ENCODE measurements at regions not wholly inside any gene's neighbourhood (a gene's known extent, or its start where the extent isn't known, plus 50 kb on each side); places are given as distances from the start of the nearest gene placed in this dataset.

GRCh38 chr5:88119535-88120125 is 149.0 kb downstream of the TMEM161B start:
- no peak for ATAC-seq (ENCODE audit: low read depth)
- Histone ChIP-seq H3K27ac (ENCODE audit: low read length in 2 of 2) (no peak overlapping the region), H3K4me1 (ENCODE audit: control insufficient read depth in 2 of 2, insufficient read depth in 2 of 2, low read length in 2 of 2) (no peaks in the 10 kb centered on the region)

GRCh38 chr5:88118179-88118578 is 150.5 kb downstream of the TMEM161B start:
- Histone ChIP-seq H3K36me3 (replicated peaks in 1 of 2; ENCODE audit: control extremely low read depth in 1 of 2, control insufficient read depth in 1 of 2, extremely low read depth in 1 of 2, insufficient read depth in 2 of 2, low read length in 1 of 2) (no peaks in the 10 kb centered on the region), H2AFZ (ENCODE audit: insufficient read depth, low read depth, low read length, poor library complexity, severe bottlenecking) (no peak overlapping the region), H3K4me2 (replicated peaks; ENCODE audit: low read depth, low read length, poor library complexity, severe bottlenecking) (no peak overlapping the region), H3K9ac (ENCODE audit: low read length) (no peak overlapping the region), H3K79me2 (ENCODE audit: control insufficient read depth, insufficient read depth, low read length) (no peaks in the 10 kb centered on the region), H3K9me3 (ENCODE audit: control extremely low read depth in 1 of 3, control insufficient read depth in 2 of 3, insufficient read depth in 1 of 3, low read length in 2 of 3) (no peaks in the 10 kb centered on the region), H3K27me3 (replicated peaks in 1 of 4; ENCODE audit: control extremely low read depth in 1 of 4, control insufficient read depth in 3 of 4, insufficient read depth in 4 of 4, low read length in 3 of 4) (no peaks in the 10 kb centered on the region), H3K27ac (ENCODE audit: low read length in 2 of 2) (no peak overlapping the region), H3K4me3 (ENCODE audit: control extremely low read depth in 1 of 5, extremely low read depth in 1 of 5, insufficient read depth in 1 of 5, low read depth in 2 of 5, low read length in 4 of 5) (no peak overlapping the region), H4K20me1 (ENCODE audit: control insufficient read depth, insufficient read depth, low read length, poor library complexity, severe bottlenecking) (no peaks in the 10 kb centered on the region), H3K4me1 (ENCODE audit: control insufficient read depth in 2 of 2, insufficient read depth in 2 of 2, low read length in 2 of 2) (no peaks in the 10 kb centered on the region)
- Mint-ChIP-seq H3K9me3 (ENCODE audit: insufficient read depth) (no peaks in the 10 kb centered on the region), H3K27ac (no peak overlapping the region), H3K27me3 (peaks cover 18% of the 10 kb centered on the region), H3K4me1 (no peaks in the 10 kb centered on the region), H3K4me3 (no peak overlapping the region)
- DNase-seq (no peak), ATAC-seq (ENCODE audit: low read depth) (no peak)
- 50% methylated on average over 1 of the region's 2 CpGs for WGBS (ENCODE audit: insufficient coverage)
- TF ChIP-seq CTCF (IDR thresholded peaks at IDR 0.05) (no peak), EZH2 (IDR thresholded peaks at IDR 0.05; ENCODE audit: borderline replicate concordance, insufficient read depth, low read depth, low read length, poor library complexity, severe bottlenecking) (no peak)
- intact Hi-C loops (cut with micrococcal nuclease): no loop called here
- ChIA-PET POLR2A (no interaction called here), CTCF (no interaction called here)

More at GRCh38 chr5:88119535-88120125, 149.0 kb downstream of the TMEM161B start:
- 100% methylated on average over 3 of the region's 4 CpGs for WGBS (ENCODE audit: insufficient coverage)
- Histone ChIP-seq H2AFZ (ENCODE audit: insufficient read depth, low read depth, low read length, poor library complexity, severe bottlenecking) (no peak overlapping the region), H3K27me3 (replicated peaks in 1 of 4; ENCODE audit: control extremely low read depth in 1 of 4, control insufficient read depth in 3 of 4, insufficient read depth in 4 of 4, low read length in 3 of 4) (no peaks in the 10 kb centered on the region), H3K9me3 (ENCODE audit: control extremely low read depth in 1 of 3, control insufficient read depth in 2 of 3, insufficient read depth in 1 of 3, low read length in 2 of 3) (no peaks in the 10 kb centered on the region), H3K4me2 (replicated peaks; ENCODE audit: low read depth, low read length, poor library complexity, severe bottlenecking) (no peak overlapping the region), H3K9ac (ENCODE audit: low read length) (no peak overlapping the region), H4K20me1 (ENCODE audit: control insufficient read depth, insufficient read depth, low read length, poor library complexity, severe bottlenecking) (no peaks in the 10 kb centered on the region), H3K4me3 (ENCODE audit: control extremely low read depth in 1 of 5, extremely low read depth in 1 of 5, insufficient read depth in 1 of 5, low read depth in 2 of 5, low read length in 4 of 5) (no peak overlapping the region), H3K79me2 (ENCODE audit: control insufficient read depth, insufficient read depth, low read length) (no peaks in the 10 kb centered on the region), H3K36me3 (replicated peaks in 1 of 2; ENCODE audit: control extremely low read depth in 1 of 2, control insufficient read depth in 1 of 2, extremely low read depth in 1 of 2, insufficient read depth in 2 of 2, low read length in 1 of 2) (no peaks in the 10 kb centered on the region)
- POLR2A ChIA-PET: no interaction called here
- TF ChIP-seq EZH2 (IDR thresholded peaks at IDR 0.05; ENCODE audit: borderline replicate concordance, insufficient read depth, low read depth, low read length, poor library complexity, severe bottlenecking): no peak
- TF ChIP-seq CTCF (IDR thresholded peaks at IDR 0.05): no peak
- H3K27me3 Mint-ChIP-seq: peaks cover 18% of the 10 kb centered on the region
- intact Hi-C loops (cut with micrococcal nuclease): no loop called here
- H3K9me3 Mint-ChIP-seq (ENCODE audit: insufficient read depth): no peaks in the 10 kb centered on the region
- H3K4me1 Mint-ChIP-seq: no peaks in the 10 kb centered on the region
- CTCF ChIA-PET: no interaction called here
- DNase-seq: no peak
- H3K27ac Mint-ChIP-seq: no peak overlapping the region
- no peak overlapping the region for H3K4me3 Mint-ChIP-seq

Data from B cell (primary cell).